GM23248 (cell line): ENCODE measurements at regions not wholly inside any gene's neighbourhood (a gene's known extent, or its start where the extent isn't known, plus 50 kb on each side); places are given as distances from the start of the nearest gene placed in this dataset.

Experiments used
- DNase-seq: peaks from one replicate; pipeline ENCODE4 v3.0.0-alpha.2; 2015
- H2AFZ ChIP-seq: fragments of 200-600 bp; sonication (generic); 2 replicates; pipeline ENCODE4 v1.6.1; 2016; ENCODE audit warnings: antibody characterized with exemption
- H3F3A ChIP-seq: fragments of 200-600 bp; sonication (generic); 2 replicates; pipeline ENCODE4 v1.6.1; 2016; ENCODE audit warnings: mild to moderate bottlenecking, antibody characterized with exemption, mixed run types; ENCODE audit not compliant: insufficient read depth
- H3K27ac ChIP-seq: fragments of 200-600 bp; sonication (generic); 2 replicates; pipeline ENCODE4 v1.5.1; 2016; ENCODE audit warnings: mild to moderate bottlenecking
- H3K27me3 ChIP-seq: fragments of 200-600 bp; sonication (generic); replicated peaks from 2 replicates; pipeline ENCODE4 v1.6.1; 2016; ENCODE audit warnings: mild to moderate bottlenecking; ENCODE audit not compliant: insufficient read depth
- H3K36me3 ChIP-seq: fragments of 200-600 bp; sonication (generic); 2 replicates; pipeline ENCODE4 v1.6.1; 2016; ENCODE audit warnings: low read depth, mild to moderate bottlenecking
- H3K4me1 ChIP-seq: fragments of 200-600 bp; sonication (generic); 2 replicates; pipeline ENCODE4 v1.6.1; 2016; ENCODE audit warnings: mild to moderate bottlenecking; ENCODE audit not compliant: insufficient read depth
- H3K4me2 ChIP-seq: fragments of 200-600 bp; sonication (generic); one replicate; pipeline ENCODE4 v1.6.1; 2016; ENCODE audit warnings: mild to moderate bottlenecking; ENCODE audit not compliant: unreplicated experiment
- H3K4me3 ChIP-seq: fragments of 200-600 bp; sonication (generic); 2 replicates; pipeline ENCODE4 v1.5.1; 2016; ENCODE audit warnings: mild to moderate bottlenecking
- H3K79me2 ChIP-seq: fragments of 200-600 bp; sonication (generic); 2 replicates; pipeline ENCODE4 v1.6.1; 2016; ENCODE audit warnings: mild to moderate bottlenecking; ENCODE audit not compliant: insufficient read depth
- H3K9ac ChIP-seq: fragments of 200-600 bp; sonication (generic); 2 replicates; pipeline ENCODE4 v1.6.1; 2016; ENCODE audit warnings: mild to moderate bottlenecking
- H3K9me2 ChIP-seq: fragments of 200-600 bp; sonication (generic); 2 replicates; pipeline ENCODE4 v1.6.1; 2016; ENCODE audit warnings: mixed run types, mild to moderate bottlenecking, moderate library complexity; ENCODE audit not compliant: insufficient read depth
- H3K9me3 ChIP-seq: fragments of 200-600 bp; sonication (generic); one replicate; pipeline ENCODE4 v1.6.1; 2017; ENCODE audit warnings: low read depth
- H4K20me1 ChIP-seq: fragments of 200-600 bp; sonication (generic); 2 replicates; pipeline ENCODE4 v1.6.0; 2016; ENCODE audit not compliant: insufficient read depth
- EZH2 ChIP-seq: fragments of 200-600 bp; sonication (generic); IDR thresholded peaks from 2 replicates; pipeline ENCODE4 v1.6.1; 2018; ENCODE audit warnings: antibody characterized with exemption, mild to moderate bottlenecking; ENCODE audit not compliant: insufficient read depth, poor library complexity, severe bottlenecking
- EZH2phosphoT487 ChIP-seq: fragments of 200-600 bp; sonication (generic); IDR thresholded peaks from 2 replicates; pipeline ENCODE4 v1.6.1; 2018; ENCODE audit warnings: antibody characterized with exemption, moderate library complexity, mild to moderate bottlenecking, low read depth; ENCODE audit not compliant: insufficient read depth
- WGBS, 2 experiments: methylation state at CpG; one replicate each; pipeline ENCODE4 v1.1.6; 2015 to 2017; ENCODE audit warnings: low lambda C conversion rate in 2 of 2, low coverage in 1 of 2; ENCODE audit errors: missing lambda C conversion rate in 2 of 2; 5-methylcytosine and 5-hydroxymethylcytosine counted together
- in situ Hi-C: fragments of 300-500 bp; cut with MboI; formaldehyde crosslinking; loops from 2 replicates; pipeline ENCODE4 v1.15.0; 2020

- Histone ChIP-seq H3K9ac (no peak overlapping the region; the same call in 1 of the 2 replicates), H3K27ac (no peak overlapping the region), H3K4me1 (no peaks in the 10 kb centered on the region), H3K9me3 (peaks cover 3% of the 10 kb centered on the region), H3K4me3 (no peak overlapping the region), H3F3A (0 out of 2 replicates have a peak, but pooled peaks cover 6% of the 10 kb centered on the region), H3K36me3 (no peaks in the 10 kb centered on the region), H3K4me2 (no peak overlapping the region), H3K27me3 (no peaks in the 10 kb centered on the region), H3K79me2 (no peaks in the 10 kb centered on the region), H4K20me1 (no peaks in the 10 kb centered on the region), H2AFZ (0 out of 2 replicates have a peak overlapping the region, but pooled peaks have one; percentile 31), H3K9me2 (no peaks in the 10 kb centered on the region; the same call in 1 of the 2 replicates)
- TF ChIP-seq EZH2 (no peak), EZH2phosphoT487 (no peak)
- in situ Hi-C loops, result no loop called here
- WGBS, 2 experiments, result 60 to 70% methylated on average over 5 of the region's 5 CpGs
- DNase-seq, result peak; percentile 73
Observed at GRCh38 chr3:147915057-147915456, 505.9 kb downstream of the ZIC1 start.

GRCh38 chr3:147919496-147919895 lies 510.3 kb downstream of the ZIC1 start:
- no peak overlapping the region for H3K4me2 ChIP-seq
- in situ Hi-C loops, result no loop called here

GRCh38 chr3:147921051-147921450 lies 511.9 kb downstream of the ZIC1 start:
- Histone ChIP-seq H3K9ac (peak overlapping the region; percentile 45), H3K9me3 (no peaks in the 10 kb centered on the region), H4K20me1 (no peaks in the 10 kb centered on the region), H2AFZ (peak overlapping the region; percentile 88), H3K4me2 (peak overlapping the region; percentile 42), H3F3A (no peaks in the 10 kb centered on the region), H3K27ac (peak overlapping the region; percentile 42), H3K27me3 (no peaks in the 10 kb centered on the region), H3K36me3 (no peaks in the 10 kb centered on the region), H3K9me2 (no peaks in the 10 kb centered on the region), H3K79me2 (no peaks in the 10 kb centered on the region), H3K4me3 (0 out of 2 replicates have a peak overlapping the region, but pooled peaks have one; percentile 15), H3K4me1 (peaks cover 15% of the 10 kb centered on the region; the same call in 1 of the 2 replicates)
- 12 to 20% methylated on average over 2 of the region's 2 CpGs for WGBS, 2 experiments
- peak; percentile 53 for DNase-seq
- TF ChIP-seq EZH2phosphoT487 (no peak), EZH2 (no peak)
- in situ Hi-C loops, result no loop called here

More at GRCh38 chr3:147919496-147919895, 510.3 kb downstream of the ZIC1 start:
- Histone ChIP-seq H3K27ac (no peak overlapping the region), H3F3A (0 out of 2 replicates have a peak, but pooled peaks cover 3% of the 10 kb centered on the region), H3K9me2 (no peaks in the 10 kb centered on the region), H3K9me3 (no peaks in the 10 kb centered on the region), H3K36me3 (no peaks in the 10 kb centered on the region), H3K4me3 (no peak overlapping the region), H3K79me2 (no peaks in the 10 kb centered on the region), H3K9ac (no peak overlapping the region), H3K4me1 (peaks cover 9% of the 10 kb centered on the region; the same call in 1 of the 2 replicates), H3K27me3 (no peaks in the 10 kb centered on the region), H4K20me1 (no peaks in the 10 kb centered on the region), H2AFZ (peak overlapping the region; percentile 88; the same call in 1 of the 2 replicates)
- no peak for TF ChIP-seq EZH2phosphoT487
- no peak for TF ChIP-seq EZH2
- no peak for DNase-seq
- 92 to 99% methylated on average over 4 of the region's 4 CpGs for WGBS, 2 experiments

GRCh38 chr3:147924755-147925154 lies 515.6 kb downstream of the ZIC1 start:
- Histone ChIP-seq H3K9me3 (no peaks in the 10 kb centered on the region), H3K4me2 (no peak overlapping the region), H3K4me1 (peaks cover 18% of the 10 kb centered on the region), H3K27me3 (no peaks in the 10 kb centered on the region), H3K27ac (no peak overlapping the region), H3K36me3 (no peaks in the 10 kb centered on the region), H3K9ac (no peak overlapping the region), H3K9me2 (no peaks in the 10 kb centered on the region), H3F3A (no peaks in the 10 kb centered on the region), H4K20me1 (no peaks in the 10 kb centered on the region), H2AFZ (no peak overlapping the region), H3K4me3 (no peak overlapping the region), H3K79me2 (no peaks in the 10 kb centered on the region)
- 19 to 57% methylated on average over 1 of the region's 1 CpG for WGBS, 2 experiments
- in situ Hi-C loops, result no loop called here
- TF ChIP-seq EZH2phosphoT487 (no peak), EZH2 (no peak)
- DNase-seq, result no peak

- H3K4me3 ChIP-seq, result no peak overlapping the region
- no peak overlapping the region for H3K4me2 ChIP-seq
- H3K27me3 ChIP-seq, result no peaks in the 10 kb centered on the region
- H3F3A ChIP-seq, result no peaks in the 10 kb centered on the region
- no peaks in the 10 kb centered on the region for H3K9me2 ChIP-seq
- no peaks in the 10 kb centered on the region for H3K36me3 ChIP-seq
- H4K20me1 ChIP-seq, result no peaks in the 10 kb centered on the region
- no peak overlapping the region for H2AFZ ChIP-seq
- no peaks in the 10 kb centered on the region for H3K9me3 ChIP-seq
- no peaks in the 10 kb centered on the region for H3K79me2 ChIP-seq
- in situ Hi-C loops, result no loop called here
- peak; percentile 25 for DNase-seq
- no peak overlapping the region for H3K9ac ChIP-seq
- no peak overlapping the region for H3K27ac ChIP-seq
- TF ChIP-seq EZH2 (no peak), EZH2phosphoT487 (no peak)
- H3K4me1 ChIP-seq, result peaks cover 23% of the 10 kb centered on the region
Observed at GRCh38 chr3:147925272-147925671, 516.1 kb downstream of the ZIC1 start.
